ENCODE measurements at regions not wholly inside any gene's neighbourhood (a gene's known extent, or its start where the extent isn't known, plus 50 kb on each side); places are given as distances from the start of the nearest gene placed in this dataset.

- no peaks in the 10 kb centered on the region for H3K4me1 ChIP-seq (ENCODE audit: control insufficient read depth, extremely low read depth, insufficient read depth, low read length)
- no peaks in the 10 kb centered on the region for H3K9me1 ChIP-seq (replicated peaks; ENCODE audit: control insufficient read depth, extremely low read depth, insufficient read depth, low read length)
- POLR2A ChIA-PET = no interaction called here
- H3K4me3 ChIP-seq (replicated peaks in 1 of 3; ENCODE audit: insufficient read depth in 1 of 3, low read depth in 1 of 3, low read length in 3 of 3) = no peak overlapping the region
- no peaks in the 10 kb centered on the region for H3K36me3 ChIP-seq (ENCODE audit: control insufficient read depth in 2 of 2, extremely low read depth in 1 of 2, insufficient read depth in 2 of 2, low read length in 2 of 2)
- no peak overlapping the region for H2AFZ ChIP-seq (ENCODE audit: low read depth, low read length)
- H3K9ac ChIP-seq (replicated peaks; ENCODE audit: extremely low read depth, insufficient read depth, low read length) = no peak overlapping the region
- no peak for FAIRE-seq
- intact Hi-C loops (cut with micrococcal nuclease) = no loop called here
- H3K27me3 ChIP-seq (ENCODE audit: control insufficient read depth in 2 of 2, insufficient read depth in 2 of 2, low read length in 2 of 2) = no peaks in the 10 kb centered on the region
- no TSS peak for BruUV-seq (replicated peaks)
- DNase-seq (ENCODE audit: low read depth, low spot score) = no peak
- no peaks in the 10 kb centered on the region for H4K20me1 ChIP-seq (replicated peaks; ENCODE audit: control insufficient read depth, extremely low read depth, insufficient read depth, low read length)
- H3K27ac ChIP-seq (ENCODE audit: insufficient read depth, low read depth, low read length) = no peak overlapping the region
- H3K9me3 ChIP-seq (replicated peaks; ENCODE audit: control insufficient read depth, insufficient read depth, low read length) = peaks cover 3% of the 10 kb centered on the region
- H3K4me2 ChIP-seq (ENCODE audit: insufficient read depth, low read length) = no peak overlapping the region
- TF ChIP-seq, protein P1, sequence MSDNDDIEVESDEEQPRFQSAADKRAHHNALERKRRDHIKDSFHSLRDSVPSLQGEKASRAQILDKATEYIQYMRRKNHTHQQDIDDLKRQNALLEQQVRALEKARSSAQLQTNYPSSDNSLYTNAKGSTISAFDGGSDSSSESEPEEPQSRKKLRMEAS (IDR thresholded peaks at IDR 0.05; ENCODE audit: insufficient read depth, insufficient read length) = no peak
- TF ChIP-seq JUN (IDR thresholded peaks at IDR 0.05; ENCODE audit: borderline replicate concordance, insufficient read depth, insufficient read length, low read depth) = no peak
- no peak for TF ChIP-seq EZH2 (IDR thresholded peaks at IDR 0.05; ENCODE audit: borderline replicate concordance, low read depth, low read length, severe bottlenecking)
- TF ChIP-seq FOS (IDR thresholded peaks at IDR 0.05; ENCODE audit: borderline replicate concordance, insufficient read depth, low read length) = no peak
- no peak for TF ChIP-seq POLR2AphosphoS5 (IDR thresholded peaks at IDR 0.05; ENCODE audit: insufficient read depth, low read depth, low read length)
- no peak for TF ChIP-seq GATA2 (IDR thresholded peaks at IDR 0.05; ENCODE audit: insufficient read depth, insufficient read length, low read depth, low read length)
- no peak for TF ChIP-seq MYC (IDR thresholded peaks at IDR 0.05; ENCODE audit: low read depth, low read length)
- TF ChIP-seq, protein P2, sequence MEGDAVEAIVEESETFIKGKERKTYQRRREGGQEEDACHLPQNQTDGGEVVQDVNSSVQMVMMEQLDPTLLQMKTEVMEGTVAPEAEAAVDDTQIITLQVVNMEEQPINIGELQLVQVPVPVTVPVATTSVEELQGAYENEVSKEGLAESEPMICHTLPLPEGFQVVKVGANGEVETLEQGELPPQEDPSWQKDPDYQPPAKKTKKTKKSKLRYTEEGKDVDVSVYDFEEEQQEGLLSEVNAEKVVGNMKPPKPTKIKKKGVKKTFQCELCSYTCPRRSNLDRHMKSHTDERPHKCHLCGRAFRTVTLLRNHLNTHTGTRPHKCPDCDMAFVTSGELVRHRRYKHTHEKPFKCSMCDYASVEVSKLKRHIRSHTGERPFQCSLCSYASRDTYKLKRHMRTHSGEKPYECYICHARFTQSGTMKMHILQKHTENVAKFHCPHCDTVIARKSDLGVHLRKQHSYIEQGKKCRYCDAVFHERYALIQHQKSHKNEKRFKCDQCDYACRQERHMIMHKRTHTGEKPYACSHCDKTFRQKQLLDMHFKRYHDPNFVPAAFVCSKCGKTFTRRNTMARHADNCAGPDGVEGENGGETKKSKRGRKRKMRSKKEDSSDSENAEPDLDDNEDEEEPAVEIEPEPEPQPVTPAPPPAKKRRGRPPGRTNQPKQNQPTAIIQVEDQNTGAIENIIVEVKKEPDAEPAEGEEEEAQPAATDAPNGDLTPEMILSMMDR (IDR thresholded peaks at IDR 0.05; ENCODE audit: extremely low read depth in 1 of 2, insufficient read depth in 1 of 2, low read depth in 1 of 2, low read length in 2 of 2) = no peak
- TF ChIP-seq POLR2A (IDR thresholded peaks at IDR 0.05; ENCODE audit: low read depth, low read length) = no peak
- dilution Hi-C loops (cut with MboI; ENCODE audit: extremely low pct_ligation_motif_present, low sequenced_read_pairs) = no loop called here
- H3K79me2 ChIP-seq (ENCODE audit: control insufficient read depth, insufficient read depth, low read length) = no peaks in the 10 kb centered on the region
- CTCF ChIA-PET = no interaction called here
Measured at GRCh38 chr5:155529362-155529761, 515.8 kb downstream of the KIF4B start.

Measured in endothelial cell of umbilical vein (primary cell).